ENCODE measurements at regions not wholly inside any gene's neighbourhood (a gene's known extent, or its start where the extent isn't known, plus 50 kb on each side); places are given as distances from the start of the nearest gene placed in this dataset.

GRCh38 chr10:106313041-106313440 is 851.5 kb downstream of the SORCS1 start:
- no peak for TF ChIP-seq CTCF (IDR thresholded peaks at IDR 0.05; ENCODE audit: insufficient read depth, low read length, poor library complexity, severe bottlenecking)
- TF ChIP-seq EZH2phosphoT487 (conservative IDR thresholded peaks at IDR 0.05; ENCODE audit: low read length) = no peak
